RWPE1 (cell line): ENCODE measurements at regions not wholly inside any gene's neighbourhood (a gene's known extent, or its start where the extent isn't known, plus 50 kb on each side); places are given as distances from the start of the nearest gene placed in this dataset.

Source experiments
- CTCF ChIA-PET: fragments of 350-600 bp; sonication (Branson Sonifier 250); formaldehyde crosslinking; extraction: SDS; loops from one replicate; lab custom pipeline; 2021; lab: Yijun Ruan, JAX
- POLR2A ChIA-PET: fragments of 400-600 bp; formaldehyde crosslinking; extraction: SDS; loops from one replicate; lab custom pipeline; 2020; ENCODE audit warnings: antibody characterized with exemption; ENCODE audit not compliant: low non-redundant PET; lab: Yijun Ruan, JAX
- DNase-seq: peaks from one replicate; pipeline ENCODE4 v3.0.0; 2012; ENCODE audit warnings: low spot score
- H3K27ac ChIP-seq: fragments of 450-650 bp; 2 replicates; pipeline ENCODE4 v1.5.1; 2017
- CTCF ChIP-seq: fragments of 450-650 bp; conservative IDR thresholded peaks from 2 replicates; pipeline ENCODE4 v1.5.1; 2017; ENCODE audit warnings: low read depth, mild to moderate bottlenecking

- no peak overlapping the region for H3K27ac ChIP-seq
- DNase-seq, result no peak
- POLR2A ChIA-PET, result no interaction called here
- TF ChIP-seq CTCF, result no peak
- CTCF ChIA-PET, result interaction anchor here (1.0 to 1.2 kb wide), 2 partner anchors 9 to 166 kb away, joined by 4 read pairs; no protein-coding TSS in a partner anchor
Measured at GRCh38 chr17:14760719-14761411, 460.0 kb downstream of the HS3ST3B1 start.

GRCh38 chr17:14760212-14760611, 459.3 kb downstream of the HS3ST3B1 start:
- TF ChIP-seq CTCF, result no peak
- no peak for DNase-seq
- no peak overlapping the region for H3K27ac ChIP-seq
- ChIA-PET CTCF (interaction anchor here (0.6 to 1.2 kb wide), 3 partner anchors 10 to 167 kb away, joined by 3 to 4 read pairs (median 4); no protein-coding TSS in a partner anchor), POLR2A (no interaction called here)

GRCh38 chr17:14759325-14759724, 458.4 kb downstream of the HS3ST3B1 start:
- ChIA-PET CTCF (no interaction called here), POLR2A (no interaction called here)
- TF ChIP-seq CTCF, result no peak
- no peak for DNase-seq
- H3K27ac ChIP-seq, result no peak overlapping the region

GRCh38 chr17:14756479-14756878, 455.6 kb downstream of the HS3ST3B1 start:
- ChIA-PET CTCF (no interaction called here), POLR2A (no interaction called here)
- no peak for DNase-seq
- TF ChIP-seq CTCF, result no peak
- no peak overlapping the region for H3K27ac ChIP-seq

- no peak for DNase-seq
- ChIA-PET CTCF (interaction anchor here (0.6 kb wide), 1 partner anchor 483 kb away, joined by 3 read pairs; no protein-coding TSS in a partner anchor), POLR2A (no interaction called here)
- no peak for TF ChIP-seq CTCF
- H3K27ac ChIP-seq, result no peak overlapping the region
Measured at GRCh38 chr17:14755002-14755401, 454.1 kb downstream of the HS3ST3B1 start.

GRCh38 chr17:14753383-14753782, 452.5 kb downstream of the HS3ST3B1 start:
- POLR2A ChIA-PET, result no interaction called here
- TF ChIP-seq CTCF, result no peak
- CTCF ChIA-PET, result no interaction called here
- no peak for DNase-seq
- no peak overlapping the region for H3K27ac ChIP-seq
